Inflammatory macrophage treated with lipopolysaccharide for 1 hour (primary cell): ENCODE measurements at regions not wholly inside any gene's neighbourhood (a gene's known extent, or its start where the extent isn't known, plus 50 kb on each side); places are given as distances from the start of the nearest gene placed in this dataset.
"Not testable (repeated sequence)": the region's sequence is repeated elsewhere in the genome, so short reads cannot be mapped to it uniquely, and the experiment has no call there.

Source experiments
- DNase-seq, 2 donors: peaks; one replicate each; pipeline ENCODE4 v3.0.0-alpha.2; 2020 to 2022

DNA sequence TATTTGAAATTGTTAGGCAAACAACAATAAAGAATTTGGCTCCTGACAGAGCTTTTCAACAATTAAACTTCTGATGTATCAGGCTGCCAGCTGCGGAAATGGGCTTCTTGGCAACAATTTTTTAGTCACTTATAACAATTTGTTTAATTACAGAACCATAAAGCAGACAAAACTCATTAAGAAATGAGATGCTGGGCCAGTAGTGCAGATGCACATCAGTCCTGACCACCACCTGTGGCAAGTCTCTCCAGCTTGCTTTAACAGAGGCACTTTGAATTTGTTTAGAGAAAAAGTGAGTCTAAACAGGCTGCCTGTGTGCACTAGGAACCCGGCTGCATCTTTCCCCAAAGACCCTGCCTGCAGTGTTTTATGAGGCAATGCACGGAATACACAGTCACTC, 1124.4 kb downstream of the NXPH1 start:
- DNase-seq, result no peak

DNA sequence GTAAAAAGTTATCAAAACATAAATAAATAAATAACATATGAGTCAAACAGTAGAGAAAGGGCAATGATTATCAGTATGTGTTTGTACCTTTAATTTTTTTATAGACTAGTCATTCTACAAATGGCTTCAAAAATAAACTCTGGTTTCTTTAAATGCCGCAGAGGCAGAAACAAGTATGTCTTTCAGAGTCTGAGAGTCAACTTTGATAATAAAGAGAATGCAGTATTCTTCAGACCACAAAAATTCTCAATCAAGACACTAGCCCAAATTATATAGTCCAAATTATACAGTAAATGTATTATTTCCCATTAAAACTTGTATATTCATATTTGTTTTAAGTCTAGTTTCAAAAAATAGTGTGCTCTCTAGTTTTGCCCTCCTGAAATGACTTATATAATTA, 1142.3 kb downstream of the NXPH1 start:
- DNase-seq, result no peak

DNA sequence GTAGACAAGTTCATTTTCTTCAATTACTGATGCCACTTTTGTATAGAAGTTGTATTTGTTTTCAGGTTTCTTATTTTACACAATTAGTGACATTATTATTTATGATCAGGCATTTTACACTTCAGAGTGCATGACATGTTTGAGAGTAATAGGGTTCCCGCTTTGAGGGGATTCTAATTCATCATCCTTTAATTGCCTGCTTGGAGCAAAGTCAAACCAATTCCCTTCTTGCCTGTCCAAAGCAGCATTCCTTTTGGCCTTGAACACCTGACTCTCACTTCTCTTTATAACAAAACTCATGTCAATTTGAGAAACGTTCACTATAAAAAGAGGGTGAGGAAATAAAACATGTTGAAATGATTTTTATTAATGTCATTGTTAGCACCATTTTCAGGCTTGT, 1149.4 kb downstream of the NXPH1 start:
- DNase-seq, result no peak

DNA sequence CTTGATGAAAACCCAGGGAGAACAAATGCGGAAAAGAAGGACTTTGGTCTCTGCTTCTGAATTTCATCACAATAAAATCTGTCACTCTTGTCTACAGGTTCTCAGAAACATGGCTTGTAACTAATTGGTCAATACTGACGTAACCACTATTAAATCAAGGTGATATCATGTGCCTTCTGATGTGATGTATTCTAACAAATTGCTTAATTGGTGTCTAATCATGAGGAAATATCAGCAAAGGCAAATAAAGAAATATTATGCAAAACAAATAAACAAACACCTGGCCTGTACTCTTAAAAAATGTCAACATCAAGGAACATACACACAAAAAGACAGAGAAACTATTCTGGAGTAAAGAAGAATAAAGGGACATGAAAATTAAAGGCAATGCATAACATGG, 1165.0 kb downstream of the NXPH1 start:
- no peak for DNase-seq

DNA sequence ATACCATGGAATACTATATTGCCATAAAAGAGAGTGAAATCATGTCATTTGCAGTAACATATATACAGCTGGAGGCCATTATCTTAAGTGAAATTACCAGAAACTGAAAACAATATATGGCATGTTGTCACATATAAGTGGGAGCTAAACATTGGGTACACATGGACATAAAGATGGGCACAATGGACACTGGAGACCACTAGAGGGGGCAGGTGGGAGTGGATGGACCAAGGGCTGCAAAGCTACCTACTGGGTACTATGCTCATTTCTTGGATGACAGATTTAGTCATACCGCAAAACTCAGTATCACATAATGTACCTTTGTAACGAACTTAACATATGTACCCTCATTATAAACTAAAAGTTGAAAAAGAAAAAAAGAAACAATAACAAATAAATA, 1167.6 kb downstream of the NXPH1 start:
- DNase-seq, result no peak

DNA sequence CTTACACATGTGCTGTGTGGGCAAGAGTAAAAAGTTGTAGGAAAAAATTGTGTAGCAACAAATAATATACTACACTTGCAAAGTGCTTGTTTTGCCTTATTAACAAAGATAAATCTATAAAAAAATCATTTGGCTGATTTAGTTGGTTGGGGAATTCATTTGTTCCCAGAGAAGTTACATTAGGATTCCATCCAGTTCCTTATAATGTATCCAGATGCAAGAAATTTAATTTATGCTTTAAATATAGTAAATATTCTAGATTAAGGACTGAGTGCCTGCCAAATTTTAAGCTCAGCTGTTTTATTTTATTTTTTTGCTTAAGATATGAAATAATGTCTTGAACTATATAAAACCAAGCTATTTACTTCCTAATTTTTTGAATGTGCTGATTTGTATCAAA, 1169.9 kb downstream of the NXPH1 start:
- DNase-seq, result no peak

DNA sequence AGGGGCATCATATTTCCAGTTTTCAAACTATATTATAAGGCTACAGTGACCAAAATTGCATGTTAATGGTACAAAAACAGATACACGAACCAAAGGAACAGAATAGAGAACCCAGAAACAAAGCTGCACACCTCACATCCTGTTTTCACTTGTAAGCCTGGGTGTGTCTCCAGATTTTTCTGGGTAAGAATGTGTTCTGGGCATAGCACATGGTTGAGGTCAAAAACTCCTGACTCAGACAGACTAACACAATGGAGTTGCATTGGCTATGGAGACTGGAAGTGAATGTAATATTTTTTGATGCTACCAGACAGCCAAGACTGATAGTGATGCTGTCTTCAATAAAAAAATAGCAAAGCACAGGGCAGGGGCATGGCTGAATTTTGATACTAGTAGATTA, 1175.2 kb downstream of the NXPH1 start:
- no peak for DNase-seq

DNA sequence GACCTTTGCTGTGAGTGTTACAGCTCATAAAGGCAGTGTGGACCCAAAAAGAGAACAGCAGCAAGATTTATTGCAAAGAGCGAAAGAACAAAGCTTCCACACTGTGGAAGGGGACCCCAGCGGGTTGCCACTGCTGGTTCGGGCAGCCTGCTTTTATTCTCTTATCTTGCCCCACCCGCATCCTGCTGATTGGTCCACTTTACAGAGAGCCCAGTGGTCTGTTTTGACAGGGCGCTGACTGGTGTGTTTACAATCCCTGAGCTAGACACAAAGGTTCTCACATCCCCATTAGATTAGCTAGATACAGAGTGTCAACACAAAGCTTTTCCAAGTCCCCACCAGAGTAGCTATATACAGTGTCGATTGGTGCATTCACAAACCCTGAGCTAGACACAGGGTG, 1187.5 kb downstream of the NXPH1 start:
- DNase-seq, result not testable (repeated sequence)

DNA sequence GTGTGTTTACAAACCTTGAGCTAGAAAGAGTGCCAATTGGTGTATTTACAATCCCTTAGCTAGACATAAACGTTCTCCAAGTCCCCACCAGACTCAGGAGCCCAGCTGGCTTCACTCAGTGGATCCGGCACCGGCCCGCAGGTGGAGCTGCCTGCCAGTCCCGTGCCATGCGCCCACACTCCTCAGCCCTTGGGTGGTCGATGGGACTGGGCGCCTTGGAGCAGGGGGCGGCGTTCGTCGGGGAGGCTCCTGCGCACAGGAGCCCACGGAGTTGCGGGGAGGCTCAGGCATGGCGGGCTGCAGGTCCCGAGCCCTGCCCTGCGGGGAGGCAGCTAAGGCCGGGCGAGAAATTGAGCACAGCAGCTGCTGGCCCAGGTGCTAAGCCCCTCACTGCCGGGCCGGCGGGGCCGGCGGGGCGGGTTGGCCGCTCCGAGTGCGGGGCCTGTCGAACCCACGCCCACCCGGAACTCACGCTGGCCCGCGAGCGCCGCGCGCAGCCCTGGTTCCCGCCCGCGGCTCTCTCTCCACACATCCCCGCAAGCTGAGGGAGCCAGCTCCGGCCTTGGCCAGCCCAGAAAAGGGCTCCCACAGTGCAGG, 1188.0 kb downstream of the NXPH1 start:
- DNase-seq, result not testable (repeated sequence)

DNA sequence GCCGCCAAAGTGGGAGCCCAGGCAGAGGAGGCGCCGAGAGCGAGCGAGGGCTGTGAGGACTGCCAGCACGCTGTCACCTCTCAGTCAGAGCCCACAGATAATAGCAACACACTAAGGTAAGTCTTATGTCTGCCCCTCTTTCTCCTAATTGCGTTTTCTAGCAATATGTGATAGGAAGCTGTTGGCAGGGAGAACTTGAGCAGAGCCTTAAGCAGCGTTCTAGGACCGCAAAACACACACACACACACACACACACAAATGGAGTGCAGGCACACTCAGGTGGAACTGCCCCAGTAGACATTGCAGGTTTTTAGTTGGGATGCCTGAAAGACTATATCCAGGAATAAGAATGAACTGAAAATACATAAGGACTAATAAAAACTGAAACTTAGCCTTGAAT, 1188.5 kb downstream of the NXPH1 start:
- DNase-seq, result no peak

DNA sequence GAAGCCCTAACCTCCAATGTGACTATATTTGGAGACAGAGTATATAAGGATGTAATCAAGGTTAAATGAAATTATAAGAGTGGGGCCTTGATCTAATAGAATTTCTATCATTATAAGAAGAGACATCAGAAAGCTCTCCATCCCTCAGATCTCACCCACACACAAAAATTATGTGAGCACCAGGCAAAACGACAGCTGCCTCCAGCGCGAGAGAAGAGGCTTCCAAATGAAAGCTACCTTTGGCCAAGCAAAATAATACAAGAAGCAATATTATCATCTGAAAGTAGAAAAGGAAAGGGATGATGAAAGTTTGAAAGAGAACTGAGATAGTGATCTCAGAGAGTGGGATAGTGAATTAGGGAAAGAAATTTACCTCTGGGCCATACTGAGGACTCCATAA, 1192.5 kb downstream of the NXPH1 start:
- no peak for DNase-seq

DNA sequence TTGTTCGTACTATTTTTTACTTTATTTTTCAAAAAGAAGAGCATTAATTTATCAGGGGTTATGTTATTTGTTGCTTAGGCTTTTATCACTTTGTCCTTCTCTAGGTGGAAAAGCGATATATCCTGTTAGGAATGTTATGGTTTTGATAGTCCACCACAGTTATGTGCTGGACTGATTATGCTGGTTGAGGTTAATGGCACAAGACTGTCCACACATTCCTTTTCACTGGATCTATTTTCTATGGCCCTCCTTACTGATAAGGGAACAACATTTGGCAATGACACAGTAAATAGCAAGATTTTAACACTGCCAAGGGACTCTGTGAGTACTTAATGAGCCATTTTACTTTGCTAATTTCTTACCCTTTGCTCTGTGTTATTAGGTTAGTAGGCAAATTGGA, 1212.3 kb downstream of the NXPH1 start:
- no peak for DNase-seq

DNA sequence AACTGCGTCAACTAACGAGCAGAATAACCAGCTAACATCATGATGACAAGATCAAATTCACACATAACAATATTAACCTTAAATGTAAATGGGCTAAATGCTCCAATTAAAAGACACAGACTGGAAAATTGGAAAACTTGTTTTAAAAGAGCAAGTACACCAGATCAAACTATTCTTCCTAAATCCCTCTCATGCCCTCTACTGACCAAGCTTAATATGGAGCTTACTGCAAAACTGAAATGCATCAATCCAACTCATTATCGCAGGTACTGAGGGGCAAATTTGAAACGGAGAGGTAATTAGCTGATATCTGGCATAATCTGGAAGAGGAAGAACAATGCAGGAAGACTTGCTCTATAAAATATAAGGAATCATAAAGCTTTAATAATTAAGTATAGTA, 1223.8 kb downstream of the NXPH1 start:
- no peak for DNase-seq

DNA sequence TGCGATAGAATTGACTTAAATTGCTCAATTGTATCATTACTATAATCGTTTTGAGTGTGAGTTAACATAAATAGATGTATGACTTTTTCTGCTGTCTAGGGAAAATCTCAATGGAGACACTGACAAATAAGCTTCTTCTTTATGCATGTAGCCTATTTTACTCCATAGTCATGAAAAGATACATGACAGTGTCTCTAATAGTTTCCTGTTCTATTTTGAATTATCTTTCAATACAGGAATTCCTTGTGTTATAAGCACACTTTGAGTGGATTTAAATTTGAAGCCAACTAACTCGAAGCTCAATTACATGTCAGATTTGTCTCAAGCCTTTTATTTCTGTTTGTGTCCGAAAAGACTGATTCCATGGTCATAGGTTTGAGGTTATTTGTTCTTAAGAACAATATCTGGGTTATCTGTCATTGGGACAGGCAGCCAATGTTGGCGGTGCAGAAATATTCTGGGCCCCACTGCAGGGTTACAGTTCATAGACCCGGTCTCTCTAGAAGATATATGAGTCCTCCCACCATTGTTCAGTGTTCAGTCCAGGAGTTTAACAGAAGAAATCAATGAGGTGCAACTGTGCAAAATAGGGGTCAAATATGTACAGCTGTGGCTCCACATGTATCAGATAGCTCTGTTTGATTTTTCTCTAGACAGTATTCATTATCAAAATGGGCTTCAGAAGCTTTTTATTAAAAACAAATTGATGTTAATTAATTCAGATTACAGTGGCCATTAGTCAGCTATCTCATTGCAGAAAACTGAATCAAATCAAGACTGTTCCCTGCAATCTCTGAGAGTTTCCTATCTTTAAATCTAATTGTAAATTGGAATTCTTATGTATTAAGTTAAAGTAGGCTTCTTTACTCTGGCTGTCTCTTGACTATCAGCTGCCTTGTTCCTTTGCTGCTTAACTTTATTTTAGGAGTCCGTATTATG, 1238.8 kb downstream of the NXPH1 start:
- no peak for DNase-seq

DNA sequence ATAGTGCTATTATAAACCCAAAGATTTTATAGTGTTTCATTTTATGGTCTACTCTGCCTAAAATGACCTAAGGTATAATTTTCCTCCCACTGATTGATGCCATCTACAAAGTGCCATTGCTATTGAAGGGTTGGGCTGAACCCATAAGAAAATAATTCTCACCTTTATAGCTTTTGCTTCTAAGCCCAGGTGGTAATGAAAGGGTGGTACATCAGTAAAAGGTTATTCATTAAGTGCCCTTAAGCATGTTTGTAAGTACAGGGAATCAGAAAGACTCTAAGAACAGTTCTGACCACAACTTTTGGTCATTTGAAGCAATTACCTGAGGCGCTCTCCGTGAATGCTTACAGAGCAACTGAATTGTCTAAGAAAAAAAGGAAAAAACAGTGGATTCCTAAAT, 1247.3 kb downstream of the NXPH1 start:
- no peak for DNase-seq

DNA sequence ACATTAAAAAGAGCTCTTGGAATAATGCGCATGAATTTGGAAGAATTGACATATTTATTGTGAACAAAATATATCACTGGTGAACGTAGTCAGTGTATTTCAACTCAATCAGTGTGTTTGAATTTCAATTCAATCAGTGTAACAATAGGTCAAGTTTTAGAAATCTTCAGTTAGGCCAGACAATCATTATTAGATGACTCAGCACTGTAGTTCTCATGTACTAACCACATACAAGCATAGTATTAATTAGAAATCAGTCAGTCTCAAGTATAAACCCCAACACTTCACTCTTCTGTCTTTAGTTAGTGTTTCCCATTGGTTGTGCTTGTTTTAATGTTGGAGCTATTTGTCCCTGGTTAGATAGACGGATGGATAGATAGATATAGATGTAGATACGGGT, 1247.9 kb downstream of the NXPH1 start:
- DNase-seq, result no peak

DNA sequence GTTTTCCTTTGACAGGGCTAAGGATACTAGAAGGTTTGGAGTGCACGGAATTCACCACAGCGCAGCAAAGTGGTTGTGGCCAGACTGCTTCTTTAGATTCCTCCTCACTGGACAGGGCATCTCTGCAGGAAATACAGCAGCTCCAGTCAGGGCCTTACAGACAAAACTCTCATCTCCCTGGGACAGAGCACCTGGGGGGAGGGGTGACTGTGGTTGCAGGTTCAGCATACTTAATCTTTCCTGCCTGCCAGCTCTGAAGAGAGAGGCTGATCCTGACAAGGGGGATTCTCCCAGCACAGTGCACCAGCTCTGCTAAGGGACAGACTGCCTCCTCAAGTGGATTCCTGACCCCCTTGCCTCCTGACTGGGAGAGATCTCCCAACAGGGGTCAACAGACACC, 1257.9 kb downstream of the NXPH1 start:
- no peak for DNase-seq

DNA sequence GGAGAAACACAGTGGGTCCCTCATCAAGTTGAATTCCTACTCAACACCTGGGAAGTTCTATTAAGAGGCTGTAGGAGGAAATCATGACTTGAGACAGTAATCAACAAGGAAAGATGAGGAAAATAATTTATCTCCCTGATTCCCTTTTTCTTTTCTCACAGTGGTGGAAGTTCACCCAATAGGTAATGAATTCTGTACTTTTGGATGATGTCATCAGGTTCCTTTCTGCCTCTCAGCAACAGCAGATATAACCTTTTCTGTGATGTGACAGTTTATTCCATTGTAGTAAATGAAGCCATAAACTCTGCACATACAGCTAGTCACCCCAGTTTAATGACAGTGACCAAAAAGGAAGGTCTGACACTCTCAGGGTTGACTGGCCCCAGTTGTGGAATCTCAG, 1265.0 kb downstream of the NXPH1 start:
- no peak for DNase-seq

DNA sequence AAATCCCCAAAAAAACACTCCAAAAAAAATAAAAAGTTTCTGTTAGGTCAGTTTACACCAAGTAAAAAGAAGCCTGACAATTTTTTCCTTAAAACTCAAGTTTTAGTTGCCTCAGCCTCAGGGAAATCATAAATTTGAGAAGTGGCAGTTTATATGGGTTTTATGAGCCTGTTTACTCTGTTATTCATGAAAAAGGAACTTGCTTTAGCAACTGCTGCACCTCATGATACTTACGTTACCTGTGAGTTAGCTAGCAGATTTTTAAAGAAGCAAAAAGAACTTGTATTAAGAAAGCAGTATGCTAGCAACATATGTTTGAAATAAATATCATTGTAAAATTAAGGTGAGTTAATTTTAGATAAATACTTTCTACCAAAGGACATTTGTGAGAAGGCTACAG, 1264.5 kb upstream of the PHF14 start:
- DNase-seq, result no peak

DNA sequence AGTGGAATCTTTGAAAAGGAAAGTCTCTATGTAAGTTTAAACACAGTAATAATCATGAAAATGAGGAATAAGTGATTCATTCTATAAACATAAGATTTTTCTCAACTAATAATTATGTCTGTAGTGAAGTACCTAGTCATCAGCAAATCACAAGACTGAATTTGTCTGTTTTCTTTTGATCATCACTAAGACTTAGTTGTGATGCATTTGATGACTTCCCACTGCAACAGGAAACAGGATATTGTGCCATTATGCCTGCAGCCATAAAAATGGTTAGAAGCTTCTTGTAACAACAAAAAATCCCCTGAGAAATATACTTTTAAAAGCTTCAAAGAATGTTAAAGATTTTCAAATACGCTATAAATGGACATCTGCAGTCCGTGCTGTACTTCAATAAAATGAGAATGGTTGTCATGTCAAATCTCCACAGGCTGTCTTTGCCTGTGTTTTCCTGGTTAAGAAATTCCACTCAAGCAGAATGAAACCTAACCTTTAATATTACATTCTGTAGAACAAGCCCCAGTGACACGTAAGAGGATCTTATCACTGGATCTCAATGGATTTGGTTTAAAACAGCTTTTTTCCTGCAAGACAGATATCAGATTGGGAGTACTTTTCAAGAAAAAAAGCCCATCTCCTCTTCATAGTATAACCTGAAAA, 1262.3 kb upstream of the PHF14 start:
- DNase-seq, result no peak

DNA sequence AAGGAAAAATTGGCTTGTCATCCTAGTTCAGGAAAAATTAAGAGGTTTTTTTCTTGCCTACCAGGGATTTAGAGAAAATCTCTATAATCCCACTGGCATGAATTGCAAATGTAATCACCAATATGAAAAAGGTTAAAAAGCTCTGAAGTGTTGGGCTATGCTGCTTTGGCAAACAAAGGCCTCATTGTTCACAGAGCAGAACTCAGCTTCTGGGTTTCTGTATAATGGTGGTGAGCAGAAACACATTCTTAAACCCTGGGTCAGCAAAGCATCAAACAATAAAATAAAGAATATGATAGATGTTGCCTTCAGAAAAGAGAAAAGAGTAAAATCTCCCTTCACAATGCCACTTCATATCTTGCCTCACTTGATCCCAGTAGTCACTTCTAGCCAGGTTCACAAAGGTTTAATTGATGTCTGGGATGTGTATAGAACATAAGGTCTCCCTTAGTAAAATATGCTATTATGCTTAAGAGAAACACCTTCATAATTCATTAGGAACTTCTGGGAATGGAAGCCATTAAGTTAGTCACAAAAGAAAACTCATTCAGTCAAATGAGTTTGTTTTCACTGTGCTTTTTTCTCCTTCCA, 1255.5 kb upstream of the PHF14 start:
- no peak for DNase-seq

DNA sequence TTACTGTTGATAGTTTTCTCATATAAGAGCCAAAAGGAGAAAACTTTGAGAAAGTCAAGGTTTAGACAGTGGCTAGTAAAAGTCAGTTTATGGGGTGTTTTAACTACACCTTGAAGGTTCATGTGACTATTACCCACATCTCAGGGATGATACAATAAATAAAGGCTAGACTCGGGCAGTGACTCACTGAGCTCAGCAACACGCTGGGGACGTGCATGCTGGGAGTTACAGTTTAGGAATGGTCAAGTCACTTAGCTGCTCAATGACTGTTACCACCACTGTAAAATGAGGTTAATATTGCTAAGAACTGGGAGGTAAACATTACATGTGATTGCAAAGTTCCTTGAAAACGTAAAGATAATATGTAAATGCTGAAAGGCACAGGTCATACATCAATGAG, 1254.4 kb upstream of the PHF14 start:
- DNase-seq, result no peak

DNA sequence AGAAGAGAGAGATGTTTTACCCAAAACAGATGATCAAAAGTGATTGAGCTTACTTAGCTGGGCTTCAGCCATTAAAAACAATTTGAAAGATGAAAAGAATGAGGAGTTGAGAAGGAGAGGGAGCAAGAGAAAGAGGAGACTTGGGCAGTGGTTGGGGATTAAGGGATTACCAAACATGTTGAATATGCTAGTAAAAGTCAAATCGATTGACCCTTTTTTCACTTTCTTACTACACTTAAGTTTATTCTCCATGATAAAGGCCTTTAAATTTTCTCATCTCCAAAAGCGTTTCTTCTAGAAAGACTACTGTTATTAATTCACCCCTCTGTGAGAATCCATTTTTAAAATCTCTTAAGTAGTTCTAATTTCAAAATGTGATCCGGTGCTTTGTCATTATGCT, 1254.0 kb upstream of the PHF14 start:
- no peak for DNase-seq
